Loucy (cell line): ENCODE measurements at regions not wholly inside any gene's neighbourhood (a gene's known extent, or its start where the extent isn't known, plus 50 kb on each side); places are given as distances from the start of the nearest gene placed in this dataset.

Experiments used
- CTCF ChIP-seq: fragments of 200-600 bp; sonication (generic); conservative IDR thresholded peaks from 2 replicates; pipeline ENCODE4 v1.5.1; 2014; ENCODE audit warnings: mild to moderate bottlenecking, antibody characterized with exemption, low read length
- EZH2phosphoT487 ChIP-seq: fragments of 200-600 bp; IDR thresholded peaks from 2 replicates; pipeline ENCODE4 v1.6.1; 2018; ENCODE audit warnings: antibody characterized with exemption, mild to moderate bottlenecking, moderate library complexity, borderline replicate concordance

- TF ChIP-seq CTCF, result no peak
- no peak for TF ChIP-seq EZH2phosphoT487
These were observed 83.9 kb upstream of the CPEB2 start for GRCh38 chr4:14918336-14918735.
